ENCODE measurements at regions not wholly inside any gene's neighbourhood (a gene's known extent, or its start where the extent isn't known, plus 50 kb on each side); places are given as distances from the start of the nearest gene placed in this dataset.

DNA sequence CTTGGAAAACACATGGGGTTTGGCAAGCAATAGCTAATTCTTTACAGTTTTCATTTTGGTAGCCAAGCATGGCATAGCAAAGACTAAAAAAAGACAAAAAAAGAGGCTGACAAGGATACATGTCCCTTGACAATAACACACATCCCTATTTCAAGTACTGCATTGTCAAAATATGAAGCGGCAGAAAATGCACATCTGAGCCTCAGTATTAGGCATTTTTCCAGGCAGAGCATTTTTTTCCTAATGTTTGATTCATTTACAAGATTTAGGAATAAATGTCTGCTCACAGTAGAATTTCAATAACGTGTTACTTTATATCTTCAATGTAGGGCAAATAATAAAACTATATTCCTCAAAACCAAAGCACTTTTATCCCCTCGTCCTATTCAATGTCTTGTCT is 216.3 kb upstream of the PCDH18 start:
- no peak for TF ChIP-seq CTCF (IDR thresholded peaks at IDR 0.05 in 2 of 3, conservative IDR thresholded peaks at IDR 0.05 in 1 of 3; ENCODE audit: control insufficient read depth in 2 of 3, extremely low read depth in 1 of 3, insufficient read depth in 1 of 3, low read depth in 3 of 3, low read length in 3 of 3)
- no peak for TF ChIP-seq EGR1 (IDR thresholded peaks at IDR 0.05; ENCODE audit: borderline replicate concordance in 1 of 2, low read depth in 2 of 2, low read length in 2 of 2)
- TF ChIP-seq HCFC1 (IDR thresholded peaks at IDR 0.05; ENCODE audit: low read length), result no peak
- no peak for TF ChIP-seq SMC3 (IDR thresholded peaks at IDR 0.05; ENCODE audit: borderline replicate concordance, low read length)

Data from GM12878 (cell line).